GM12891 (cell line): ENCODE measurements at regions not wholly inside any gene's neighbourhood (a gene's known extent, or its start where the extent isn't known, plus 50 kb on each side); places are given as distances from the start of the nearest gene placed in this dataset.
A peak's percentile ranks its signal among the peaks of the same experiment; 100 is the strongest.

Experiments
- DNase-seq: peaks from one replicate; pipeline ENCODE4 v3.0.0; 2011; ENCODE audit warnings: low spot score; ENCODE audit not compliant: insufficient read length
- FAIRE-seq: peaks from 2 replicates; lab custom pipeline; 2011; peaks lifted over from hg19 to GRCh38; lab: Jason Lieb, UNC
- PAX5 ChIP-seq: IDR thresholded peaks from 2 replicates; pipeline ENCODE4 v1.6.1; 2011; ENCODE audit warnings: low read length, moderate library complexity, mild to moderate bottlenecking; ENCODE audit not compliant: insufficient read depth, severe bottlenecking
- POLR2A ChIP-seq: IDR thresholded peaks from 2 replicates; pipeline ENCODE4 v1.6.1; 2011; ENCODE audit warnings: low read depth, low read length, control low read depth
- POLR2AphosphoS5 ChIP-seq: IDR thresholded peaks from 2 replicates; pipeline ENCODE4 v1.6.1; 2011; ENCODE audit warnings: low read depth, low read length, control low read depth
- POU2F2 ChIP-seq: IDR thresholded peaks from 2 replicates; pipeline ENCODE4 v1.6.1; 2011; ENCODE audit warnings: low read depth, mild to moderate bottlenecking, control low read depth, low read length, moderate library complexity
- SPI1 ChIP-seq: IDR thresholded peaks from 2 replicates; pipeline ENCODE4 v1.6.1; 2011; ENCODE audit warnings: low read depth, low read length, control low read depth
- TAF1 ChIP-seq: IDR thresholded peaks from 2 replicates; pipeline ENCODE4 v1.6.1; 2011; ENCODE audit warnings: low read depth, low read length, control low read depth

GRCh38 chr7:24406053-24406788, 122.2 kb downstream of the NPY start:
- TF ChIP-seq SPI1 (no peak), PAX5 (no peak), POU2F2 (no peak), TAF1 (no peak), POLR2AphosphoS5 (no peak), POLR2A (no peak)
- DNase-seq (no peak), FAIRE-seq (peak; percentile 78)

DNA sequence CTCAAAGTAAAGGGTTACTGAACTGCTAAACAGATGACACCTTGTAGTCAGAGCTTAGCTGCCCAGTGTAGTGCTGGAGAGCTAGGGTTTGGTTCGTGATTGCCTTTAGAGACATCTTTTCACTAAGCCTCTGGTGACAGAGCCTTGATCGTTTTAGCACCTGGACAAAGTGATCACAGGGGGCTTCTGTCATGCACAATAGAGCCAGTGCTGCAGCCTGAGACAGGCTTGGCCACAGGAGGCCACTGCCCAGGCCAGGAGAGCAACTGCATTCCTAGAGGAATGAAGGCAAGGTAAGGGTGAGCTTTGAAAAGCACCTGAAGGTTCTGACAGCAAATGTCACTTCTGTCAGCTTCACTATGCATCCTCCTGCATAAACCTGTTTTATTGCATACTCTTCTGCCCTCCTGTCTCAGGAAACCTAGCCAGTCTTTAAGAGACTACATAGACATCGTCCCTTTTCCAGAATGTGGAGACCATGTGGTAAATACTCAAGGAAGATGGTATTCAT, 122.9 kb downstream of the NPY start:
- no peak for TF ChIP-seq POU2F2
- no peak for TF ChIP-seq SPI1
- TF ChIP-seq POLR2A: no peak
- no peak for TF ChIP-seq POLR2AphosphoS5
- TF ChIP-seq PAX5: no peak
- TF ChIP-seq TAF1: no peak
- FAIRE-seq: no peak

GRCh38 chr7:24407965-24408364, 124.0 kb downstream of the NPY start:
- FAIRE-seq (no peak), DNase-seq (no peak)
- TF ChIP-seq PAX5: no peak
- no peak for TF ChIP-seq TAF1
- TF ChIP-seq POLR2AphosphoS5: no peak
- no peak for TF ChIP-seq POLR2A
- no peak for TF ChIP-seq SPI1
- no peak for TF ChIP-seq POU2F2

More for the DNA sequence above, 122.9 kb downstream of the NPY start:
- no peak for DNase-seq

DNA sequence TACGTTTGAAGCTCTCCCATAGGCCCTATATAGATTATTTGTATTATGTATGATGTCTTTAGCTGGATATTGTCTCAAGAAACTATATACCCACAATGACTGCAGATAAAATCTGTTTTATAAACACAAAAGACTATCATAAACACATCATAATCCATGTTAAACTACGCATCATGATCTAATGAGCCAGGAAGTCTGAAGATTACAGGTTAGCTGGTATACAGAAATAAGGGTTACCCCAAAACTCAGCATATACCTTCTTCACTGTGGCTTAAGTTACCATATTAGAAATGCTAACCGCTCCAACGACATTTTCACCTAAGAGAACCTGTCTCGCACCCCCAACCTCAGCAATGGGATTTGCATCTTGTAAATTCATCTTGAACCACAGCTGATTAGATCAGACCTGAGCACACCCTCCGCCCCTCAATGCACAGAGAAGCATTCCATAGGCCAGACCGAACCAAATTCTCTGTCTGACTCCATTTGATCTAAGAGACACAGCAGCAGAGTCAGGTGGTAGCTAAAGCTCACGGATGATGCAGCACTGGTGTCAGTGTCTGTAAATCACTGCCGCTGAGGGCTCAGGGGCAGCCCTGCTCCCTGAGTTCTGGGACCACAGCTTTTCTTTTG, 124.9 kb downstream of the NPY start:
- TF ChIP-seq TAF1 (no peak), POU2F2 (no peak), POLR2A (no peak), PAX5 (no peak)
- DNase-seq: no peak
- FAIRE-seq: no peak

DNA sequence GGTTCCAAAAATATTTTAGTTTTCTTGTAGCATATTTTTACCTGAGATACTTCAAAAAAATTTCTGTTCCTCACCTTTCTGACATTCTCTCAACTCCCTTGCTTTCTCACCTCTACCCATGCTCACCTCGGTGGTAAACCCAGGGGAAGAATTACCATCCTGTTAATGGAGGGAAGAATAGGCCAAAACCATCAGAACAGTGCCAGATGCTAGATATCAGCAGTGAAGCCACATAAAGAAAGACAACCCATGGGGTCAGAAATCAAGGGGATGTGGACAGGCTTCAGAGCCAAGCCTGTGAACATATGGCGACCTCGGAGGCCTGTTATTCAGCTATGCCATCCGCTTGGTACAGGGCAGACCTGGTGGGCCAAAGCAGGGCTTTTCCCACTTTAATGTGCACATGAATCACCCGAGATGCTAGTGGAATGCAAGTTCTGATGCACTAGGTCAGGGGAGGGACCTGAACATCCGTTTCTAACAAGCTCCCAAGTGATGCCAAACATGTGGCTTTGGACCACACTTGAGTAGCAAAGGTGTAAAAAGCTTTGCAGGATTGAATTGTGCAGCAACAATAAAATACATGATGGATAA, 125.5 kb downstream of the NPY start:
- TF ChIP-seq SPI1: no peak
- no peak for TF ChIP-seq POU2F2
- TF ChIP-seq PAX5: no peak
- TF ChIP-seq POLR2A: no peak
- FAIRE-seq (no peak), DNase-seq (no peak)

DNA sequence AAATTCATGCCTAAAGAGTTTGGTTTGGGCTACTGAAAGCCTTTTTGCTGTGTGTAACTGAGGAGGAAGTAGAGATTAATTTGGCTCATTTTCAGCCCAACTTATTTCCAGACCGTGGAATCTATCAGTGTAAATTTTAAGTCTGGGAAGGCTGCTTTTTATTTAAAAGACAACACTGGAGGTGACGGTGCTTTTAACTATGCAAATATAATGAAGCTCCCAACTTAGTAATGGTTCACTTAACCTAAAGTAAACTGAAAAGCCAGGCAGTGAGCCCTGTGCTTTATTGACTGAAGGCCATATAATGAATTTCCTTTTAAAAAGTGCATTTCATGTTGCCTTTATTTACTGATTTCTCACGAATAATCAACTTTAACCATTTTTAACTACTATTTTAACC, 127.2 kb downstream of the NPY start:
- FAIRE-seq: no peak
- no peak for DNase-seq
- TF ChIP-seq SPI1 (no peak), POLR2A (no peak), PAX5 (no peak), TAF1 (no peak), POLR2AphosphoS5 (no peak), POU2F2 (no peak)

DNA sequence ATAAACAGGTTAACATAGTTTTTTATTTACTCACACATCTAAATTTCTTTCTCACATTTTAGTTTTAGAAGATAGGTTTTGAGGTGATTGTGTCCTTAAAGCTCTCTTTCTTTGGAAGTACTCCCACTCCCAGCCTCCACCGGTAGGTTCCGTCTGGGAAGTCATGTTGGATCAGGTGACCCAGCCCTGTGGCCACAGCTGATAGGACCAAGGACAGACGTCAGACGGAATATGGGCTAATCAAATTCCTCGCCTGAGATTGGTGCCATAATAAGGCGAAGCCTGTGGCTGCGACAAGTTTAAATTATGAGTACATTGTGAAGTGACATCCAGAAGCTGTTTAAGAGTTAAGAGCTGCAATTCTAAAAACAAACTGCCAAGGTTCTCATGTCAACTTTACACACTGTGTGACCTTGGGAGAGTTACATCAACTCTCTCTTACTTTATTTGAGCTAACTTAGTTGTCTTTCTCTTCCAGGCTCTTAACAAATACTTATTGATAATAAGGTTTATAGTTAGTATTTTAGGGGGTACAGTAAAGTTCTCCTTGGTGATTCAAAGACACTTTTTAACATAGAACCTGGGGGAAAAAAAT, 133.6 kb downstream of the NPY start:
- no peak for TF ChIP-seq PAX5
- TF ChIP-seq SPI1: no peak
- TF ChIP-seq POU2F2: no peak
- TF ChIP-seq POLR2A: no peak
- no peak for TF ChIP-seq TAF1
- FAIRE-seq (no peak), DNase-seq (no peak)

- no peak for TF ChIP-seq SPI1
- TF ChIP-seq POLR2AphosphoS5: no peak
- no peak for TF ChIP-seq TAF1
- no peak for TF ChIP-seq POLR2A
- TF ChIP-seq POU2F2: no peak
- TF ChIP-seq PAX5: no peak
- FAIRE-seq (peak; percentile 26), DNase-seq (no peak)
Observed at GRCh38 chr7:24419077-24419476, 135.1 kb downstream of the NPY start.

DNA sequence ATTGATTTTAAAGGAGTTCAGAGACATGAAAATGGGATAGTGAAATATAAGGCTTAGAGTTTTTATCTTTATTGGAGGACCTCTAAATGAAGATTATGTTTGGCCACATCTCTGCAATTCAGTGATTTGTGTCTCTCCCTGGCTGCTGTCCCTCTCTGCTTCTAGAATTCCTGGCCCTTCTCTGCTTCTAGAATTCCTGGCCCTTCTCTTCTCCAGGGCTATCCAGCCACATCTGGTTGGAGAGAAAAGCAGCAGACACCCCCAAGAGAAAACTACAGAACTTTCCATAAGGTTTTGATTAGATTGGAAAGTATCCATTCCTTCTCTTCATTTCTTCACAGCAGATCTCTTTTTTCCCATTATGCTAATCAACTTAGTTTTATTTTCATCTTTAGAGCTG, 135.5 kb downstream of the NPY start:
- DNase-seq (no peak), FAIRE-seq (no peak)
- TF ChIP-seq POU2F2 (no peak), SPI1 (no peak), PAX5 (no peak), POLR2A (no peak), POLR2AphosphoS5 (no peak)
